Mucosa of descending colon (tissue), 3 donors: ENCODE measurements at regions not wholly inside any gene's neighbourhood (a gene's known extent, or its start where the extent isn't known, plus 50 kb on each side); places are given as distances from the start of the nearest gene placed in this dataset.
"Not testable (repeated sequence)": the region's sequence is repeated elsewhere in the genome, so short reads cannot be mapped to it uniquely, and the experiment has no call there.

Experiments used
- ATAC-seq: fragments of 200-7000 bp; cut with Tn5 transposase; one replicate; pipeline ENCODE4 v1.9.1; 2020; ENCODE audit warnings: mild to moderate bottlenecking, moderate library complexity
- DNase-seq, 3 donors: peaks; one replicate each; pipeline ENCODE4 v3.0.0-alpha.2; 2020
- H3K36me3 ChIP-seq: fragments of 200-600 bp; one replicate; pipeline ENCODE4 v1.8.0; 2021; ENCODE audit warnings: low read depth, mild to moderate bottlenecking
- H3K4me1 ChIP-seq: fragments of 200-600 bp; one replicate; pipeline ENCODE4 v1.8.0; 2021; ENCODE audit warnings: low read depth, mild to moderate bottlenecking
- H3K4me3 ChIP-seq: fragments of 200-600 bp; one replicate; pipeline ENCODE4 v1.8.0; 2021; ENCODE audit warnings: mild to moderate bottlenecking
- H3K9me3 ChIP-seq: fragments of 200-600 bp; one replicate; pipeline ENCODE4 v1.8.0; 2021; ENCODE audit warnings: mild to moderate bottlenecking
- intact Hi-C, 2 donors: fragments of 100-400 bp; cut with DNase I in 1 of 2; cut with micrococcal nuclease in 1 of 2; formaldehyde crosslinking; loops; one replicate each; pipeline versions ENCODE4 v1.11.0 to v1.11.1; 2022; cut with DNase I, micrococcal nuclease
- TF ChIP-seq, protein P1 (sequence below): fragments of 200-600 bp; IDR thresholded peaks from one replicate; pipeline ENCODE4 v1.8.0; 2022; ENCODE audit warnings: antibody characterized with exemption, mild to moderate bottlenecking
- donor health status: DM: no; HTN: no; CAD: no; lungs with moderate emphysema.
- donor health status: DM: no; HTN: no; CAD: no.
- donor health status: DM: no; HTN: yes; CAD: no.

DNA sequence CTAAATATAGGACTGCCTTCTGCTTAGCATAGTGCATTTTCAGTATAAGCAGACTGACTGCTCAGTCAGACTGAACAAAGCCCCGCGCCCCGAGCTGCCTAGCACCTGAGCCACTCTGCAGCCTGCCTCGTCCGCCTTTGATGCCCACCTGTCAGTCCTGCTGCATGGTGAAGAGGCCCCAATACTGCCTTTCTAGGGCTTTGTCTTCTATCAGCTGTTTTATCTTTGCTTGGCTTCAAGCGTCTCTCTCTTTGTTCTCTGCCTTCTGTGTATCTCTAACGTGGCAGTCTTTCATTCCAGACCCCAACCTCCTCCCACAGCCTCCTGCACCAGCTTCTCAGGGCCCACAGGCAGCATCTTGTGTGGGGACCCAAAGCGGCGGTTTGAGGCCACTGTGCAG, 1001.0 kb downstream of the VRK1 start:
- ATAC-seq = no peak
- Histone ChIP-seq H3K4me1 (no peaks in the 10 kb centered on the region), H3K36me3 (no peaks in the 10 kb centered on the region), H3K9me3 (no peaks in the 10 kb centered on the region), H3K4me3 (no peak overlapping the region)
- TF ChIP-seq, protein P1, sequence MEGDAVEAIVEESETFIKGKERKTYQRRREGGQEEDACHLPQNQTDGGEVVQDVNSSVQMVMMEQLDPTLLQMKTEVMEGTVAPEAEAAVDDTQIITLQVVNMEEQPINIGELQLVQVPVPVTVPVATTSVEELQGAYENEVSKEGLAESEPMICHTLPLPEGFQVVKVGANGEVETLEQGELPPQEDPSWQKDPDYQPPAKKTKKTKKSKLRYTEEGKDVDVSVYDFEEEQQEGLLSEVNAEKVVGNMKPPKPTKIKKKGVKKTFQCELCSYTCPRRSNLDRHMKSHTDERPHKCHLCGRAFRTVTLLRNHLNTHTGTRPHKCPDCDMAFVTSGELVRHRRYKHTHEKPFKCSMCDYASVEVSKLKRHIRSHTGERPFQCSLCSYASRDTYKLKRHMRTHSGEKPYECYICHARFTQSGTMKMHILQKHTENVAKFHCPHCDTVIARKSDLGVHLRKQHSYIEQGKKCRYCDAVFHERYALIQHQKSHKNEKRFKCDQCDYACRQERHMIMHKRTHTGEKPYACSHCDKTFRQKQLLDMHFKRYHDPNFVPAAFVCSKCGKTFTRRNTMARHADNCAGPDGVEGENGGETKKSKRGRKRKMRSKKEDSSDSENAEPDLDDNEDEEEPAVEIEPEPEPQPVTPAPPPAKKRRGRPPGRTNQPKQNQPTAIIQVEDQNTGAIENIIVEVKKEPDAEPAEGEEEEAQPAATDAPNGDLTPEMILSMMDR = no peak
- intact Hi-C loops = no loop called here
- DNase-seq = no peak

DNA sequence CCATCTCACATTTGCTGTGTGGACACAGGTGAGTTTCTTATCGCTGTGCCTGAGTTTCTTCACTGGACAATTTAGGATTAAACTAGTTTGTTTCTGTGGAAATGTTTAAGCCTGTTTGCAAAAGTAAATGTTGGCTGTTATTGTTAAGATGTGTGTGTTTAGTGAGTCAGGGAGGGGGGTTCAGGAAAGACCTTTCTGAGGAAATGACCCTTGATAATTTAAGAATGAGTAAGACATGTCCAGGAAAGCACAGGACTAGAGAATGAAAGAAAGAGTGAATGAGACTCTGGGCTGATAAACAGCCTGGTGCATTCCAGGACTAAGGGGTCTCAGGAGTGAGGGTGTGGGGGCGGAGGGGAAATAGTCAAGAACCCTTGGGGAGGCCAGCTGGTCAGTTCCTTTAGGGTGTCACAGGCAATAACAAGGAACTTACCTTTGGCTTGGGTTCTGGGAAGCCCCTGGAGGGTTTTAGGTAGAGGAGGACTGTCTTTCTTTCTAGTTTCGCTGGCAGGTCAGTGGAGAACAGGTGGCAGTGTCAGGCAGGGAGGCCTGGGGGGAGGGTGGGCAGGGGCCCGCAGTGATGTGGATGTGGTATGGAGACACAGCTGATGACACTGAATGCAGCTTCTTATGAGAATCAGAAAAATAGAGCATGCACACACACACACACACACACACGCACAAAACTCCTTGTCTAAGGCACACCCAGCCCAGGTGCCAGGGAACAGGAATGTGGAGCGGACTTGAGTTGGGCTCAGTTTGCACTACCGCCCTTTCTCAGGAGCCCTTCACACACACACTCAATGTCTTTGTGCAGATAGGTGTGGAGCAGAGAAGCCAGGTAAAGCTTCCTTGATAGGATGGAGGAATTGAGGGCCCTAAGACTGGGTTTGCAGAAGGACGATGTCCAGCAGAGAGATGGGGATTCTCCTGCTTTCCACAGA, 1005.5 kb downstream of the VRK1 start:
- TF ChIP-seq, protein P1 = no peak
- DNase-seq = no peak
- Histone ChIP-seq H3K4me3 (no peak overlapping the region), H3K36me3 (no peaks in the 10 kb centered on the region), H3K9me3 (no peaks in the 10 kb centered on the region), H3K4me1 (no peaks in the 10 kb centered on the region)
- no peak for ATAC-seq
- intact Hi-C loops = no loop called here

DNA sequence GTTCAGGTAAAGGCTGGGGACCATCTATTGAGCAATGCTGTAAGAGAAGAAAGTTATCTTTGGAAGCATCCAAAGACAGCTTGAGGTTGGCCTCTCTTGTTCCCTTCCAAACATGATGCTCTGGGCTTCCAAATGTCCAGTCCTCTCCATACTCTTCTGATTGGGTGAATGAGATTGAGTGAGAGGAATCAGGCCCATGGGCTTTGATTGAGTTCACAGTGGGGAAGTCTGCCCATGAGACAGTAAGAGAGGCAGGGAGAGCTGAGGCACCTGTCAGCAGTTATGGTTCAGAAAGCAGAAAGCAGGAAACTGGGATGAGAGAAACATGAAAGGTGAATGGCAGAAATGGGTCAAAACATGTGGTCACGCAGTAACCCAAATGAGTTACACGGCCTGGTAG, 1006.9 kb downstream of the VRK1 start:
- Histone ChIP-seq H3K4me1 (no peaks in the 10 kb centered on the region), H3K36me3 (no peaks in the 10 kb centered on the region), H3K9me3 (no peaks in the 10 kb centered on the region), H3K4me3 (no peak overlapping the region)
- DNase-seq = no peak
- no peak for ATAC-seq
- TF ChIP-seq, protein P1 = no peak
- intact Hi-C loops = no loop called here

DNA sequence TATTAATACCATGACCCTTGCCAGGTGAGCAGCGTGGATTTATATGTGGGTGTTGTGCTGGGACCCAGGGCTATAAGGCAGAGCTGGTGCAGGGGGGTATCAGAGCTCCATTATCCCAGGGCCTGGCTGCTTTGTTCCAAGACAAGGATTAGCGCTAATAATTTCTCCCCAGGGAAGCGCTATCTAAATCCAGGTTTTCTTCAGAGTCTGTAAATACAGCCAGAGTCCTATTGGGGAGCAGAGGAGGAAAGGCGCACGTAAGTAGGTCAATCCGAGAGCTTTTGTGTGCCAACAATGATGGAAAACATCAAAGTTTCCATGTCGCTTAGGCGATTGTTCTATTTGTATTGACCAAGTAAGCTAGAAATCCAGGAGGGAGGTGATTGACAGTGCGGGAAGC, 1009.7 kb downstream of the VRK1 start:
- TF ChIP-seq, protein P1 = no peak
- DNase-seq (no peak), ATAC-seq (no peak)
- no peak overlapping the region for H3K4me3 ChIP-seq
- H3K9me3 ChIP-seq = no peaks in the 10 kb centered on the region
- H3K36me3 ChIP-seq = no peaks in the 10 kb centered on the region
- no peaks in the 10 kb centered on the region for H3K4me1 ChIP-seq
- intact Hi-C loops = no loop called here

DNA sequence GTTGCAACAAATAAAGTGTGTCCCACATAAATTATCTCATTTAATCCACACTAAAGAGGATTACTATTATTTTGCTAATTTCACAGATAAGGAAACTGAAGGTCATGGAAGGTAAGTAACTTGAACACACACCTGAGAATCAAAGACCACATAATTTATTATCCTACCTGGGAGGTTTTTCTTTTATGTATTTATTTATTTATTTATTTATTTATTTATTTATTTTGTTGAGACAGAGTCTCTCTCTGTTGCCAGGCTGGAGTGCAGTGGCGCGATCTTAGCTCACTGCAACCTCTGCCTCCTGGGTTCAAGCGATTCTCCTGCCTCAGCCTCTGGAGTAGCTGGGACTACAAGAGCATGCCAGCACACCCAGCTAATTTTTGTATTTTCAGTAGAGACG, 1011.4 kb downstream of the VRK1 start:
- ATAC-seq, H3K4me3 ChIP-seq, DNase-seq, H3K36me3 ChIP-seq, H3K4me1 ChIP-seq, H3K9me3 ChIP-seq, intact Hi-C loops: not testable (repeated sequence)

DNA sequence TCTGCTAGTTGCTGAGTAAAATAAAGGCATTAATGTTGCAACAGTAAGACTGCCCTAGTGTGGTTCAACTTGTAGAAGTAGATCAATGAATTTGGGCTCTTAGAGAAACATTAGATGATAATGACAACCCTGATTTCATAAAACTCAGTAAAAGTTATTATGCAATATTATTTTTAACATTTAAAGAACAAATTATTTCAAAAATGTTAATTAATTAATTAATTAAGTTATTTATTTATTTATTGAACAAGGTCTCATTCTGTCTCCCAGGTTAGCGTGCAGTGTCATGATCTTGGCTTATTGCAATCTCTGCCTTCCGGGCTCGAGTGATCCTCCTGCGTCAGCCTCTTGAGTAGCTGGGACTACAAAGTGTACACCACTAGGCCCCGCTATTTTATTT, 1016.4 kb downstream of the VRK1 start:
- DNase-seq = no peak
- no peak for ATAC-seq
- Histone ChIP-seq H3K4me3 (no peak overlapping the region), H3K4me1 (no peaks in the 10 kb centered on the region), H3K36me3 (no peaks in the 10 kb centered on the region), H3K9me3 (no peaks in the 10 kb centered on the region)
- intact Hi-C loops = no loop called here
- TF ChIP-seq, protein P1 = no peak
